ENCODE measurements at regions not wholly inside any gene's neighbourhood (a gene's known extent, or its start where the extent isn't known, plus 50 kb on each side); places are given as distances from the start of the nearest gene placed in this dataset.

DNA sequence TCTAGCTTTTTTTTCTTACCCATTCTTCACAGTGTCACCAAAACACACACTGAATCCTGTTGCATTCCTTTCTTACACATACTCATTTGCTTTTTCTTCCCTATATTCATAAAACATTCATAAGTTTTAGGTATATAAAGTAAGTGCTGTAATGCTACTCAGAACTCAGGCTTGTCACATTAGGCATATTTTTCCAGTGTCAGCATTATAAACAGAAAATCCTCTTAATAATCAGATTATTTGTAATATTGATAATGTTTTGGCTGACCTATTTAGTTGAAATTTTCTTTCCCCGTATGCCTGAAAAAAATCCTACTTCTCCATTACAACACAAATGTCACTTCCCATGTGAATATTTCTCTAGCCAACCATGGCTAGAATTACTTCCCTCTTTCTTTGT, 743.0 kb upstream of the NUDT12 start:
- TF ChIP-seq GATA2 (IDR thresholded peaks at IDR 0.05; ENCODE audit: low read depth, low read length), result no peak
- no peak for TF ChIP-seq GATA3 (IDR thresholded peaks at IDR 0.05; ENCODE audit: low read depth, low read length)
